ENCODE measurements at regions not wholly inside any gene's neighbourhood (a gene's known extent, or its start where the extent isn't known, plus 50 kb on each side); places are given as distances from the start of the nearest gene placed in this dataset.
"Not testable (repeated sequence)": the region's sequence is repeated elsewhere in the genome, so short reads cannot be mapped to it uniquely, and the experiment has no call there.

DNA sequence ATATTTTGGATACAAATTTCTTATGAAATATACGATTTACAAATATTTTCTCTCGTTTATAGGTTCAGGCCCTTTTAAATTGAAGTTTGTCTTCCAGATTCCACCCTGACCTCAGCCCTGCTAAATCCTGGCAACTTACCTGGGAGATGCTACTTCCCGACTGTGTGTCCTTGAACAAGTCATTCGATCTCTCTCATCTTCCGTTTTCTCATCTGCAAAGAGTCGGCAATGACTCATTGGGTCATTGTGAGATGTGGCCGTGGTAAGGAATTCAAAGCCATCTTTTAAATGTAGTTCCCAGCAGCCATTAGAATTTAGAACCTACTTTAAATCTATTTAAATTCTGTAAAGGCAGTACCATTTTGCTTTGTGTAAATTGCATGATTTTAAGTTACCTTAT, 72.5 kb downstream of the LHX2 start:
- H3K9me3 Mint-ChIP-seq = peaks cover 16% of the 10 kb centered on the region
- H3K36me3 Mint-ChIP-seq (ENCODE audit: low read depth) = no peaks in the 10 kb centered on the region
- no peak overlapping the region for H3K27ac Mint-ChIP-seq
- H3K4me1 Mint-ChIP-seq (ENCODE audit: low read depth) = peaks cover 5% of the 10 kb centered on the region
- intact Hi-C loops (cut with micrococcal nuclease) = no loop called here
- H3K27me3 Mint-ChIP-seq = peaks cover 20% of the 10 kb centered on the region
- H3K4me3 Mint-ChIP-seq = no peak overlapping the region

DNA sequence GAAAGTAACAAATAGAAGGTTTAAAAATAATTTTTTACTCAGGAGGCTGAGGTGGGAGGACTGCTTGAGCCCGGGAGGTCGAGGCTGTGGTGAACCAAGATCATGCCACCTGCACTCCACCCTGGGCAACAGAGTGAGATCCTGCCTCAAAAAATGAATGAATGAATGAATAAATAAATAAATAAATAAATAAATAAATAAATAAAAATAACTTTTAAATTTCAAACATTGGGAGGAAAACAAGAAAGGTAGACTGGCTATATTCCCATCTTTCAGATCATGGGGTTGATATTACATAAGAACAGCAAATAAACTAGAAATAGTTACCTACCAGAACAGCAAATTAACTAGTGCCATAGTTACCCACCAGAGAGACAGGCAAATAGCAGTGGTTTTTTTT, 75.7 kb downstream of the LHX2 start:
- Mint-ChIP-seq H3K27ac (no peak overlapping the region), H3K4me1 (ENCODE audit: low read depth) (peaks cover 5% of the 10 kb centered on the region), H3K9me3 (peaks cover 16% of the 10 kb centered on the region), H3K27me3 (peaks cover 29% of the 10 kb centered on the region), H3K4me3 (no peak overlapping the region), H3K36me3 (ENCODE audit: low read depth) (no peaks in the 10 kb centered on the region)
- intact Hi-C loops (cut with micrococcal nuclease) = no loop called here

DNA sequence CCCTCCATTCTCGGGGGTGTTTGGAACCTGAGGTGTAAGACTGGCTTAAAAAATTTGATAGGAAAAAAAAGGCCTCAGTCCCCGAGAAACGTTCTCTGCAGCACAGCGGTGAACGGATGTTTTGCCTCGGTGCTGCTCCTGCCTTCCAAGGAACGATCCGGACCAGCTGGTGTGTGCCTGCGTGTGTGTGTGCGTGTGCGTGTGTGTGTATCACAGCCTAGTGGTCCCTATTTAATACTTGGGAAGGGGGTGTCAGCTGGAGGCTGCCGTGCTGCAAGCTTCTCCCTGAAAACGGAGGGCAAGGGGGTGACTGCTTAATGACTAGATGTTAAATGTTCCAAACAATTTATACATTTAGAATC, 76.9 kb downstream of the LHX2 start:
- Mint-ChIP-seq H3K4me1 (ENCODE audit: low read depth) (peaks cover 5% of the 10 kb centered on the region), H3K4me3 (no peak overlapping the region), H3K9me3 (peaks cover 16% of the 10 kb centered on the region), H3K36me3 (ENCODE audit: low read depth) (no peaks in the 10 kb centered on the region), H3K27me3 (peaks cover 27% of the 10 kb centered on the region), H3K27ac (no peak overlapping the region)
- intact Hi-C loops (cut with micrococcal nuclease) = no loop called here

DNA sequence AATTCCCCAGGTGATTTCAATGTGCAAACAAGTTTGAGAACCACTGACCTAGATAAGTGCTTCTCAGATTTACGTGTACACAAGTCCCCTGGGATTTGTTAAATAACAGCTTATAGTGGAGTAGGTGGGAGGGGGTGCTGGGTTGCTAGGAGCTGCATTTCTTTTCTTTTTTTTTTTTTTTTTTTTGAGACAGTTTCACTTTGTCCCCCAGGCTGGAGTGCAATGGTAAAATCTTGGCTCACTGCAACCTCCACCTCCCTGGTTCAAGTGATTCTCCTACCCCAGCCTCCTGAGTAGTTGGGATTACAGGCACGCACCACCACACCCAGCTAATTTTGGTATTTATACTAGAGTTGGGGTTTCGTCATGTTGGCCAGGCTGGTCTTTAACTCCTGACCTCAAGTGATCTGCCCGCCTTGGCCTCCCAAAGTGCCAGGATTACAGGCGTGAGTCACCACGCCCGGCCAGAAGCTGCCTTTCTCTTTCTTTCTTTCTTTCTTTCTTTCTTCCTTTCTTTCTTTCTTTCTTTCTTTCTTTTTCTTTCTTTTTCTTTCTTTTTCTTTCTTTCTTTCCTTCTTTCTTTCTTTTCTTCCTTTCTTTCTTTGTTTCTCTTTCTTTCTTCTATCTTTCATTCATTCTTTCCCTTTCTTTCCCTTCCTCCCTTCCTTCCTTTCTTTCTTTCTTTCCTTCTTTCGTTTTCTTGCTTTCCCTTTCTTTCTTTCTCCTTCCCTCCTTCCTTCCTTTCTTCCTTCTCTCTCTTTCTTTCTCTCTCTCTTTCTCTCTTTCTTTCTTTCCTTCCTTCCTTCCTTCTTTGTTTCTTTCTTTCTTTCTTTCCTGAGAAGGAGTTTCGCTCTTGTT, 78.3 kb downstream of the LHX2 start:
- Mint-ChIP-seq H3K27me3 (peaks cover 26% of the 10 kb centered on the region), H3K9me3 (peaks cover 16% of the 10 kb centered on the region)
- H3K36me3 Mint-ChIP-seq (ENCODE audit: low read depth); H3K27ac Mint-ChIP-seq; H3K4me3 Mint-ChIP-seq; H3K4me1 Mint-ChIP-seq (ENCODE audit: low read depth); intact Hi-C loops (cut with micrococcal nuclease): not testable (repeated sequence)

DNA sequence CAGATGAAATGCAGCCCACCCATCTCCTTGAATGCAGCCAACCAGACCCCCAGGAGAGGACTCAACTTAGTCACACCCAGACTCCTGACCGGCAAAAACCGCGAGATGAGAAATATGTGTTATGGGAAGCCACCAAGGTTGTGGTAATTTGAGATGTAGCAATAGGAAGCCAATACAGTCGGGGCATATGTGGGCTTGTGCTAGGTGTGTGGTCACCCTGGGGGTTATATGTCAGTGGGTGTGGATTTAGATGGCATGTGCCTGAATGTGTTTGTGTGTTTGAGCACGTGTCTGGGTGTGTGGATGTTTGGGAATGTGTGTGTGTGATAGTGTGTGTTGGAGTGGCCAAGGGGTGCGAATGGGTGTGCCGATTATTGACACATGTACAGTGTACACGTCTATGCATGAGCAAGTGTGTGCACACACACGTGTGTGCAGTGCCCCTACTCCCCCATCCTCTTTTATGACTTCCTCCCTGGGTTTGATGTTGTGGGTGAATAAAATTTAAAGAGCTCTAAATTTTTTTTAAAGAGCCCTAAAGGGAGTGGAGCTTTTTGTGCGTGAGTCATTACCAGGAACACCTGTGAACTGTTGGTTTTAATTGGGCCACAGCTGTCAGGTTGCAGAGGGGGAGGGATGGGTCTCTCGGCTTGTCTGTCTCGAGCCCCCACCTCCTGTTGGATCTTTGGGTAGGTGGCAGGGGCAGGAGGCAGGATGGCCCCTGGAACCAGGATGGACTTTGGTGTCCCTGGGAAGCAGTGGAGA, 86.8 kb downstream of the LHX2 start:
- Mint-ChIP-seq H3K9me3 (no peaks in the 10 kb centered on the region), H3K27me3 (peaks cover 46% of the 10 kb centered on the region), H3K4me3 (no peak overlapping the region), H3K27ac (no peak overlapping the region), H3K4me1 (ENCODE audit: low read depth) (peaks cover 16% of the 10 kb centered on the region), H3K36me3 (ENCODE audit: low read depth) (no peaks in the 10 kb centered on the region)
- intact Hi-C loops (cut with micrococcal nuclease) = no loop called here

DNA sequence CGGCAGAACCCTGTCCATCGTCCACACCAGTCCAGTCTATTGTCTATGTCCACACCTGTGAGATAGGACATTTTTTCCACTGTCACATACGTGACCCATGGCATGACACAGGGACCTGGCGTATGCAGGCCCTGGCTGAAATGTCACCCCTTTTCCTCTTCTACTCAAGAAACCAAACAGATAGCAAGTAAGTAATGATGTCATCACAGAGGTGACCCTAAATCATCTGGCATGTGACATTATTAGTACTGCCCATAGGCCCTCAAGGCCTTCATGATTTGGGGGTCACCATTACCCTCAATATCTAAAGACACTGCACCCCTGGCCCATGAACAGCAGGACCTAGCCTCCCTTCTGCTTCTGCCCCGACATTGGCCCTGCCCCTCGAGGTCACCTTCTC, 88.3 kb downstream of the LHX2 start:
- Mint-ChIP-seq H3K27me3 (peaks cover 47% of the 10 kb centered on the region), H3K9me3 (no peaks in the 10 kb centered on the region), H3K27ac (no peak overlapping the region), H3K4me1 (ENCODE audit: low read depth) (peaks cover 16% of the 10 kb centered on the region), H3K4me3 (no peak overlapping the region), H3K36me3 (ENCODE audit: low read depth) (no peaks in the 10 kb centered on the region)
- intact Hi-C loops (cut with micrococcal nuclease) = no loop called here

DNA sequence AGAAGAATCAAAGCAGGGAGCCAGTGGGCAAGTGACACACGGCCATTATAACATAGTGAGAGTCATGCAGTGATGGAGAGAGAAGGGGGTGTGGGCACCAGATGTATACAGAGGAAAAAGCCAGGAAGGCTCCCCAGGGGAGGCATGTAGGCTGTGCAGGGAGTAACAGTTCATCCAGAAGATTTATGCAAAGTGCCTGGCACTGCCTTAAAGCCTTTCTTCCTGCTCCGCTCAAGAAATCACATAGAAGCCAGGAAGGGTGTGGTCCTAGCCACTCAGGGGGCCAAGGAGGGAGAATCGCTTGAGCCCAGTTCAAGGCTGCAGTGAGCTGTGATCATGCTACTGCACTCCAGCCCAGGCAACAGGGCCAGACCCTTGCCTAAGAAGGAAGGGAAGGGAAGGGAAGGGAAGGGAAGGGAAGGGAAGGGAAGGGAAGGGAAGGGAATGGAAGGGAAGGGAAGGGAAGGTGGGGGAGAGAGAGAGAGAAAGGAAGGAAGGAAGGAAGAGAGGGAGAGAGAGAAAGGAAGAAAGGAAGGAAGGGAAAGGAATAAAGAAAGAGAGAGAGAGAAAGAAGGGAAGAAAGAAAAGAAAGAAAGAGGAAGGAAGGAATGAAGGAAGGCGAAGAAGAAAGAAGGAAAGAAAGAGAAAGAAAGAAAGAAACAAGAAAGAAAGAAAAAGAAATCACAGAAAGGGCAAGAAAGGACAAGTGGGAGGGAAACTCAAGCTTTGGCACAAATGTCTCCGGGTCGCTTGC, 89.8 kb downstream of the LHX2 start:
- Mint-ChIP-seq H3K27me3 (peaks cover 54% of the 10 kb centered on the region), H3K36me3 (ENCODE audit: low read depth) (no peaks in the 10 kb centered on the region), H3K4me1 (ENCODE audit: low read depth) (peaks cover 16% of the 10 kb centered on the region), H3K27ac (no peak overlapping the region), H3K4me3 (no peak overlapping the region), H3K9me3 (no peaks in the 10 kb centered on the region)
- intact Hi-C loops (cut with micrococcal nuclease) = no loop called here

DNA sequence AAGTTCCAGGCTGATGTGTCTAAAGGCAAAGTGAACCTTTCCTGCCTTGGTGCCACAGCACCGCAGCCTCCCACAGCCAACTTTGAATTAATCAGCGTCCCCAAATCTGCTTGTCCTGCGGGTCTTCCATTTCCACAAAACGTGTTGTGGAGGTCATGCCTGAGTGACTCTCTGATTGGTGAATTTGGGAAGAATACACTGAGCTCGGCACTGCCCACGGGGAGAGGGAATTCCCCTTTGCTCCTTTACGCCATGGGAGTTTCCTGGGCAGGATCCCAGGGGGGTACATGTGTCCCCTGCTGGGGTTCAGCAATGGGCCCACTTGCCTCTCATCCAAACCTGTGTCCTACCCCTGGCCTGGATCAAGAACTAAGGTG, 90.4 kb downstream of the LHX2 start:
- no peak overlapping the region for H3K27ac Mint-ChIP-seq
- H3K4me3 Mint-ChIP-seq = no peak overlapping the region
- peaks cover 54% of the 10 kb centered on the region for H3K27me3 Mint-ChIP-seq
- intact Hi-C loops (cut with micrococcal nuclease) = no loop called here
- no peaks in the 10 kb centered on the region for H3K36me3 Mint-ChIP-seq (ENCODE audit: low read depth)
- no peaks in the 10 kb centered on the region for H3K9me3 Mint-ChIP-seq
- H3K4me1 Mint-ChIP-seq (ENCODE audit: low read depth) = peaks cover 16% of the 10 kb centered on the region

DNA sequence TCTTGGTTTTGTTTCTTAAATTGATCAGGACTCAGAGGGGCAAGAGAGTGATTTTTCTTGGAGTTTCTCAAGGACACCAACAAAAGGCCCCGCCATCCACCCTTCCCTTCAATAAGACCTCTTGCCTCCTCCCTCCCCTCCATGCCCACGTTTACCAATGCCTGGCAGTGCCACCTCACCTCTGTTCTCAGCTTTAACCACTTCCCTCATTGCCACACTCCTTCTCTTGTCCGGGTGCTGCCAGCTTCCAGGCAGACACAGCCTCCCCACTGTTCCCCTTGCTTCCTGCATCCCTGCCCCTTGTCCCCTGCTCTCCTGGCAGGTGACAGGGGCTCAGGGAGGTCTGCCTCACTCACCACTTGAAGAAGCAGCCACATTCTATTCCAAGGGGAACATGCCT, 90.8 kb downstream of the LHX2 start:
- Mint-ChIP-seq H3K27me3 (peaks cover 50% of the 10 kb centered on the region), H3K4me1 (ENCODE audit: low read depth) (peaks cover 16% of the 10 kb centered on the region), H3K36me3 (ENCODE audit: low read depth) (no peaks in the 10 kb centered on the region), H3K9me3 (no peaks in the 10 kb centered on the region), H3K4me3 (no peak overlapping the region), H3K27ac (no peak overlapping the region)
- intact Hi-C loops (cut with micrococcal nuclease) = no loop called here

DNA sequence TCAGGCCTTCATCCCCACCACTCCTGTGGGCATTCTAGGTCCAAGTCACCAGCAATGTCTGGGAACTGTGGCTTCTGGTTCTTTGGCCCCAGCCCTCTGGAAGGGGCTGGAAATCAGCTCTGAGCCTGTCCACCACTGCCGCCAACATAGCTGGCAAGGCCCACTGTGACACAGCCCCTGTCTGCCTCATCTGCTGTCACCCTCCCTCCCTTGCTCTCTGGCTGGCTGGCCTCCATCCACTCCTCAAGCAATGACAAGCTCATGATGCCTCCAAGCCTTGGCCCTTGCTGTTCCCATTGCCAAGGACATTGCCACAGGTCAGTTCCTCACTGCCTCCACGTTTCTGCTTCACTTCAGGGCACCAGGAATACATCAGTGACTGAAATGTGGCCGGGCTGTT, 93.7 kb downstream of the LHX2 start:
- Mint-ChIP-seq H3K27ac (no peak overlapping the region), H3K4me1 (ENCODE audit: low read depth) (peaks cover 11% of the 10 kb centered on the region), H3K27me3 (peaks cover 48% of the 10 kb centered on the region), H3K36me3 (ENCODE audit: low read depth) (no peaks in the 10 kb centered on the region), H3K4me3 (no peak overlapping the region), H3K9me3 (no peaks in the 10 kb centered on the region)
- intact Hi-C loops (cut with micrococcal nuclease) = no loop called here

DNA sequence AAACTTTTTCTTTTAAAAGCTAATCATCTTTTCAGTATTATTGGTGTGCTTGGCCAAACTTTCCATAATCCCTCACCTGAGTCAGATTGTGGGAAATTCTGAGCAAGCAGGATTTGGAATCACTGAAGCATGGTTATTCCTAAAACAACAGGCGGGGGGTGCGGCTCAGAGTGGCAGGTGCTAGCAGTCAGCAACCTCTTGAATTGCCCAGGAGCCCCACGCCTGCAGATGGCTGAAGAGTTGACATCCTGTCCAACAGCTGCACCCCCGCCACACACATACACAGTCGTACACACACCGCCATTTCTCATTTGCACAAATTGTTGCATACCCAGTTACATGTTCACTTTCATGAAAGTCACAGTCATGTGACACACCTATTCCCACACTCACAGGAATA, 96.6 kb downstream of the LHX2 start:
- Mint-ChIP-seq H3K4me1 (ENCODE audit: low read depth) (no peaks in the 10 kb centered on the region), H3K27me3 (peaks cover 40% of the 10 kb centered on the region), H3K36me3 (ENCODE audit: low read depth) (no peaks in the 10 kb centered on the region), H3K27ac (no peak overlapping the region), H3K9me3 (no peaks in the 10 kb centered on the region), H3K4me3 (no peak overlapping the region)
- intact Hi-C loops (cut with micrococcal nuclease) = no loop called here

DNA sequence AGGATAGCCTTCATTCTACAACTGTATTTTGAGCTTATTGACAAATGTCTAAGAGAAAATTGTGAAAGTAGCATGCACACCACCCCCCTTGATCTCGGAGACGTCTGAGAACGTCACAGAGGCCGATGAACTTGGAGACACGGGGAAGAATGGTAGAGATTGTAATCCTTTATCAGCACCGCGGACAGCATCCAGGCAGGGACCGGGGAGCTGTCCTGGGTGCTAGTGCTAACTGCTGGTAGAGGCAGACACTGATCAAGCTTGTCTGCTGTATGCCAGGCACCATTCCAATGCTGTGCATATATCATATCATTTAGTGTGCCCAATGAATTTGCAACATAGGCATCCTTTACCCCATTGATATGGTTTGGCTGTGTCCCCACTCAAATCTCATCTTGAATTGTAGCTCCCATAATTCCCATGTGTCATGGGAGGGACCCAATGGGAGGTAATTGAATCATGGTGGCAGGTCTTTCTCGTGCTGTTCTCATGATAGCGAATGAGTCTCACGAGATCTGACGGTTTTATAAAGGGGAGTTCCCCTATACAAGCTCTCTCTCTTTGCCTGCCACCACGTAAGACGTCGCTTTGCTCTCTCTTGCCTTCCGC, 98.8 kb downstream of the LHX2 start:
- Mint-ChIP-seq H3K27ac (no peak overlapping the region), H3K36me3 (ENCODE audit: low read depth) (no peaks in the 10 kb centered on the region), H3K9me3 (no peaks in the 10 kb centered on the region), H3K27me3 (peaks cover 38% of the 10 kb centered on the region), H3K4me1 (ENCODE audit: low read depth) (no peaks in the 10 kb centered on the region), H3K4me3 (no peak overlapping the region)
- intact Hi-C loops (cut with micrococcal nuclease) = no loop called here

DNA sequence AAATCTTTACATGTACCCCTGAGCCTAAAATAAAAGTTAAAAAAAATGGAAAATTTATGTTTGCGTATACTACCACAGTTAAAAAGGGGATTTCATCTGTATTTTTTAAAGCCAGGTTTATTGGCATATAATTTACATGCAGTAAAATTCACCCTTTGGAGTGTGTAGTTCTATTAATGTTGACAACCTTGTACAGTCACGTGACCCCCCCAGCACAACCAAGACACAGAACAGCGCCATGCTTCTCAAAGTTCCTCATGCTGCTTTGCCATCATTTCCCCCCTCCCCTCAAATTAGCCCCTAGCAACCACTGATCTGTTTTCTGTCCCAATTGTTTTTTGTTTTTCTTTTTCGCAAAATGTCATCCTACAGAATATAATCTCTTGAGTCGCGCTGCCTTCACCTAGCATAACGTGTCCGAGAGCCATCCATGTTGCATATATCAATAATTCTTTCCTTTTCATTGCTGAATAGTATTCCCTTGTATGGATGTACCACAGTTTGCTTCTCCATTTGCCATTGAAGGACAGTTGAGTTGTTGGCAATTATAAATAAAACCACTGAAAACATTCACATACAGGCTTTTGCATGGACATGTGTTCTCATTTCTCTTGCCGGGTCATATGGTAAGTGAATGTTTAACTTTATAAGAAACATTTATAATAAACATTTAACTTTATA, 105.3 kb downstream of the LHX2 start:
- Mint-ChIP-seq H3K4me1 (ENCODE audit: low read depth) (no peaks in the 10 kb centered on the region), H3K4me3 (no peak overlapping the region), H3K27me3 (peaks cover 33% of the 10 kb centered on the region), H3K36me3 (ENCODE audit: low read depth) (no peaks in the 10 kb centered on the region), H3K27ac (no peak overlapping the region), H3K9me3 (peaks cover 8% of the 10 kb centered on the region)
- intact Hi-C loops (cut with micrococcal nuclease) = no loop called here
